ENCODE measurements at regions not wholly inside any gene's neighbourhood (a gene's known extent, or its start where the extent isn't known, plus 50 kb on each side); places are given as distances from the start of the nearest gene placed in this dataset.

GRCh38 chr2:8300216-8300615, 381.6 kb upstream of the ID2 start:
- DNase-seq: no peak

GRCh38 chr2:8300905-8301304, 381.0 kb upstream of the ID2 start:
- DNase-seq: no peak

- peak in 31 of 51 donors; percentile 7 to 58 (median 29) for DNase-seq
Observed at GRCh38 chr2:8303322-8303832, 378.5 kb upstream of the ID2 start.

GRCh38 chr2:8304821-8305766, 376.8 kb upstream of the ID2 start:
- peak in 1 of 51 donors; percentile 21 for DNase-seq

- no peak for DNase-seq
Observed at GRCh38 chr2:8306530-8307351, 375.1 kb upstream of the ID2 start.

GRCh38 chr2:8307606-8308180, 374.2 kb upstream of the ID2 start:
- DNase-seq: no peak

- DNase-seq: no peak
Observed at GRCh38 chr2:8309131-8309530, 372.7 kb upstream of the ID2 start.

- DNase-seq: no peak
Observed at GRCh38 chr2:8310557-8311455, 371.1 kb upstream of the ID2 start.

- DNase-seq: no peak
Observed at GRCh38 chr2:8312221-8312620, 369.6 kb upstream of the ID2 start.

- no peak for DNase-seq
Observed at GRCh38 chr2:8312861-8313830, 368.7 kb upstream of the ID2 start.

GRCh38 chr2:8314063-8314462, 367.8 kb upstream of the ID2 start:
- DNase-seq: no peak

- DNase-seq: no peak
Observed at GRCh38 chr2:8315531-8316165, 366.2 kb upstream of the ID2 start.

- DNase-seq: no peak
Observed at GRCh38 chr2:8316356-8316755, 365.5 kb upstream of the ID2 start.

- DNase-seq: no peak
Observed at GRCh38 chr2:8317418-8317817, 364.4 kb upstream of the ID2 start.

- DNase-seq: no peak
Observed at GRCh38 chr2:8319219-8319618, 362.6 kb upstream of the ID2 start.

- DNase-seq: no peak
Observed at GRCh38 chr2:8320311-8321066, 361.4 kb upstream of the ID2 start.

- DNase-seq: no peak
Observed at GRCh38 chr2:8322634-8323033, 359.2 kb upstream of the ID2 start.

- no peak for DNase-seq
Observed at GRCh38 chr2:8324164-8324856, 357.5 kb upstream of the ID2 start.

Data from hypothalamus (tissue), 51 donors.